Naive thymus-derived CD8-positive, alpha-beta T cell (primary cell): ENCODE measurements at regions not wholly inside any gene's neighbourhood (a gene's known extent, or its start where the extent isn't known, plus 50 kb on each side); places are given as distances from the start of the nearest gene placed in this dataset.
A peak's percentile ranks its signal among the peaks of the same experiment; 100 is the strongest.
"Not testable (repeated sequence)": the region's sequence is repeated elsewhere in the genome, so short reads cannot be mapped to it uniquely, and the experiment has no call there.

Source experiments
- ATAC-seq, 2 donors: fragments of 150-1000 bp; cut with Tn5 transposase in 1 of 2; sonication (Bioruptor Pico), chemical (Tn5 transposase) in 1 of 2; 1 replicate in 1 of 2; 2 replicates in 1 of 2; pipeline ENCODE4 v1.10.0; 2021; ENCODE audit warnings: mild to moderate bottlenecking in 2 of 2, moderate library complexity in 2 of 2
- POLR2A ChIA-PET: fragments of 350-600 bp; sonication (Branson Sonifier 250); formaldehyde crosslinking; loops from one replicate; lab custom pipeline; 2021; ENCODE audit warnings: antibody characterized with exemption; lab: Charles Lee
- DNase-seq, 10 donors: peaks; one replicate each; pipeline versions ENCODE4 v3.0.0 to v3.0.0-alpha.2; 2020 to 2022
- H3K27ac Mint-ChIP-seq, 10 donors: one replicate each; pipeline ENCODE4 v1.8.0; 2020 to 2022; ENCODE audit warnings: mild to moderate bottlenecking in 10 of 10, mixed read lengths in 10 of 10, moderate library complexity in 4 of 10, inconsistent platforms in 1 of 10
- H3K27me3 Mint-ChIP-seq, 5 donors: one replicate each; pipeline ENCODE4 v1.8.0; 2021 to 2022; ENCODE audit warnings: mixed read lengths in 5 of 5
- H3K36me3 Mint-ChIP-seq, 3 donors: one replicate each; pipeline ENCODE4 v1.8.0; 2020 to 2022; ENCODE audit warnings: mixed read lengths in 3 of 3, mild to moderate bottlenecking in 2 of 3, inconsistent platforms in 1 of 3
- H3K4me1 Mint-ChIP-seq, 4 donors: one replicate each; pipeline ENCODE4 v1.8.0; 2021 to 2022; ENCODE audit warnings: mixed read lengths in 4 of 4
- H3K4me3 Mint-ChIP-seq, 10 donors: one replicate each; pipeline ENCODE4 v1.8.0; 2020 to 2022; ENCODE audit warnings: mild to moderate bottlenecking in 10 of 10, mixed read lengths in 10 of 10, moderate library complexity in 6 of 10, inconsistent platforms in 1 of 10
- H3K9me3 Mint-ChIP-seq, 9 donors: one replicate each; pipeline ENCODE4 v1.8.0; 2020 to 2022; ENCODE audit warnings: mixed read lengths in 9 of 9, mild to moderate bottlenecking in 3 of 9, inconsistent platforms in 1 of 9, moderate library complexity in 1 of 9

- H3K27me3 Mint-ChIP-seq, H3K4me1 Mint-ChIP-seq, POLR2A ChIA-PET, H3K36me3 Mint-ChIP-seq, H3K4me3 Mint-ChIP-seq, H3K9me3 Mint-ChIP-seq, ATAC-seq, DNase-seq, H3K27ac Mint-ChIP-seq: not testable (repeated sequence)
Observed at GRCh38 chr21:25531538-25532250, 75.6 kb downstream of the MRPL39 start.

GRCh38 chr21:25528515-25528914 lies 78.8 kb downstream of the MRPL39 start:
- Mint-ChIP-seq H3K9me3 (peaks cover 0 to 4% (median 0%) of the 10 kb centered on the region in 9 donors), H3K4me3 (no peak overlapping the region), H3K4me1 (no peaks in the 10 kb centered on the region), H3K27me3 (peaks cover 0 to 6% (median 0%) of the 10 kb centered on the region in 5 donors), H3K36me3 (no peaks in the 10 kb centered on the region), H3K27ac (no peak overlapping the region)
- DNase-seq (no peak), ATAC-seq (no peak)
- POLR2A ChIA-PET: no interaction called here

DNA sequence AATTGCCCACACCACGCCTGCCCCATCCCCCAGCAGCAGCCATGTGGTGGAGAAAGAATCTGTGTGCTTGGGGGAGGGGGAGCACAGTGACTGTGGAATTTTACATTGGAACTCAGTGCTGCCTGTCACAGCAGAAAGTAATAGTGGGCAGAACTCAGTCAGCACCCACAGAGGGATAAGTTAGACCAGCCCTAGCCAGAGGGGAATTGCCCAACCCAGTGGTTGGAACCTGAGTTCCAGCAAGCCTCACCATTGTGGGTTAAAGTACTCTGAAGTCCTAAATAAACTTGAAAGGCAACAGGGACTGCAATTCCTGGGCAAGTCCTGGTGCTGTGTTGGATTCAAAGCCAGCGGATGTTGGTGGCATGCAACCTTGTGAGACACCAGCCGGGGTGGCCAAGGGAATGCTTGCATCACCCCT lies 88.8 kb downstream of the MRPL39 start:
- no peaks in the 10 kb centered on the region for H3K4me1 Mint-ChIP-seq

GRCh38 chr21:25515484-25516405 lies 91.5 kb downstream of the MRPL39 start:
- H3K9me3 Mint-ChIP-seq: no peaks in the 10 kb centered on the region
- peaks cover 0 to 5% (median 1%) of the 10 kb centered on the region in 4 donors for H3K4me1 Mint-ChIP-seq
- H3K36me3 Mint-ChIP-seq: no peaks in the 10 kb centered on the region
- no peak overlapping the region for H3K27ac Mint-ChIP-seq
- POLR2A ChIA-PET: no interaction called here
- peaks cover 0 to 7% (median 0%) of the 10 kb centered on the region in 5 donors for H3K27me3 Mint-ChIP-seq
- ATAC-seq (no peak), DNase-seq (no peak)
- no peak overlapping the region for H3K4me3 Mint-ChIP-seq

More for the DNA sequence above, 88.8 kb downstream of the MRPL39 start:
- no peak for ATAC-seq
- no peak overlapping the region for H3K27ac Mint-ChIP-seq
- H3K4me3 Mint-ChIP-seq: no peak overlapping the region
- no peaks in the 10 kb centered on the region for H3K36me3 Mint-ChIP-seq
- H3K27me3 Mint-ChIP-seq: peaks cover 0 to 7% (median 0%) of the 10 kb centered on the region in 5 donors
- DNase-seq: no peak
- no peaks in the 10 kb centered on the region for H3K9me3 Mint-ChIP-seq
- POLR2A ChIA-PET: no interaction called here

GRCh38 chr21:25513810-25514209 lies 93.5 kb downstream of the MRPL39 start:
- POLR2A ChIA-PET: no interaction called here
- H3K36me3 Mint-ChIP-seq: no peaks in the 10 kb centered on the region
- H3K27ac Mint-ChIP-seq: no peak overlapping the region
- peaks cover 0 to 8% (median 2%) of the 10 kb centered on the region in 4 donors for H3K4me1 Mint-ChIP-seq
- DNase-seq: no peak
- no peak for ATAC-seq
- H3K4me3 Mint-ChIP-seq: no peak overlapping the region
- no peaks in the 10 kb centered on the region for H3K27me3 Mint-ChIP-seq
- no peaks in the 10 kb centered on the region for H3K9me3 Mint-ChIP-seq

GRCh38 chr21:25512095-25513081 lies 94.9 kb downstream of the MRPL39 start:
- POLR2A ChIA-PET: no interaction called here
- DNase-seq (no peak), ATAC-seq (no peak)
- Mint-ChIP-seq H3K27ac (peak overlapping the region in 1 of 10 donors; percentile 10), H3K4me1 (peaks cover 0 to 8% (median 2%) of the 10 kb centered on the region in 4 donors), H3K4me3 (no peak overlapping the region), H3K27me3 (no peaks in the 10 kb centered on the region), H3K36me3 (no peaks in the 10 kb centered on the region), H3K9me3 (no peaks in the 10 kb centered on the region)

DNA sequence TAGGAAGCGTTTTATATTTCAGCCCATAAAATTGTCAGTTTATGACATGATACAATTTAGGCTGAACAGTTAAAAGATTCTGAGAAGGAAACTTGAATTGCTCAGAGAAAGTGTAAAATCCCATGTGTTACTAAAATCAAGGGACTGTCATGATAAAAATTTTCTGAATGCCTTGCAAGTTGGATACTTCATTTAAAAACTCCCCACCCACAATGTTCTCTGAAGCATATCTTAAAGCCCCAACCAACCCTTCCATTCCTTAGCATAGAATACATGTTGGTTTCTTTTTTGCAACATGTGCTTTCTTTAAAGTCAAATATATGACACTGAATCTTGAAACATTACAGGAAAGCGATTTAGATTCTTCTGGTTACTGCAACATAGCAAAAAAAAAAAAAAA lies 97.4 kb downstream of the MRPL39 start:
- H3K4me3 Mint-ChIP-seq: no peak overlapping the region
- POLR2A ChIA-PET: no interaction called here
- no peak overlapping the region for H3K27ac Mint-ChIP-seq
- no peak for ATAC-seq
- H3K4me1 Mint-ChIP-seq: peaks cover 0 to 8% (median 2%) of the 10 kb centered on the region in 4 donors
- no peaks in the 10 kb centered on the region for H3K9me3 Mint-ChIP-seq
- DNase-seq: no peak
- no peaks in the 10 kb centered on the region for H3K36me3 Mint-ChIP-seq
- H3K27me3 Mint-ChIP-seq: no peaks in the 10 kb centered on the region

GRCh38 chr21:25508364-25508763 lies 98.9 kb downstream of the MRPL39 start:
- no peaks in the 10 kb centered on the region for H3K36me3 Mint-ChIP-seq
- H3K9me3 Mint-ChIP-seq: peaks cover 0 to 5% (median 0%) of the 10 kb centered on the region in 9 donors
- ATAC-seq (no peak), DNase-seq (no peak)
- H3K4me3 Mint-ChIP-seq: no peak overlapping the region
- no peak overlapping the region for H3K27ac Mint-ChIP-seq
- H3K4me1 Mint-ChIP-seq: peaks cover 0 to 8% (median 2%) of the 10 kb centered on the region in 4 donors
- H3K27me3 Mint-ChIP-seq: no peaks in the 10 kb centered on the region
- POLR2A ChIA-PET: no interaction called here

DNA sequence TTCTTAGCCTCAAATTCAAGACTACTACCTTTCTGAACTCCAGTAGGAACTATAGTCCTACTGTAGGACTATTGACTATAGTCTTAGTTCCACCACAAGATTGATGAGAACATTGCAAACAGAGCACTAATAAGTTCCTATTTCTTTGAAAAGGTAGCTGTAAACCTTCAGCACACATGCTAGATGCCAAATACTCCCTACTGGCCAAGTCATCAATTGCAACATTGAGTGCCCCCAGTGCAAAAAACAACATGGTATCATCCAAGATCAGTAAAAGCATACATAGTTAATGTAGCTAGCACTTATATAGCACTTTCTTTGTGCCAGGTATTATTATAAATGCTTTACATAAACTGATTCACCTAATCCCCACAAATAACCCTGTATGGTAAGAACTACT lies 99.8 kb downstream of the MRPL39 start:
- no peak for DNase-seq
- POLR2A ChIA-PET: no interaction called here

DNA sequence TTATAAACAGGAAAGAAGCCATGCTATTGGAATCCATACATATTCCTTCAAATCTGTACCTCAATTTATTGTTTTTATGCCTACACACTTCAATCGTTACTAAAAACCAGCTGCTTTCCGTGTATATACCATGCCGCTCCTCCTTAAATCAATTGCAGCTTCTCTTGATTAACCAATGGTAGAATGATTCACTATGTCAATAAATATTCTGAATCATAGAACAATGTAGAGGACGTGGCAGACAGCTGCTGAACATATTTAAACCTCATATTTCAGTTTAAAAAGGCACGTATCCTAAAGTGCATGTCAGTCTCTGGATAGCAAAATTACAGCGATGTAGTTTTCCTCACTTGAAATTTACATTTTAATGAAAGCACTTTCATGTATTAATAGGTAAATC lies 100.4 kb downstream of the MRPL39 start:
- peaks cover 0 to 8% (median 0%) of the 10 kb centered on the region in 9 donors for H3K9me3 Mint-ChIP-seq

More for the DNA sequence above, 99.8 kb downstream of the MRPL39 start:
- H3K4me3 Mint-ChIP-seq: no peak overlapping the region
- peaks cover 0 to 5% (median 0%) of the 10 kb centered on the region in 9 donors for H3K9me3 Mint-ChIP-seq
- no peaks in the 10 kb centered on the region for H3K36me3 Mint-ChIP-seq
- ATAC-seq: no peak
- H3K27ac Mint-ChIP-seq: no peak overlapping the region
- H3K4me1 Mint-ChIP-seq: peaks cover 0 to 9% (median 2%) of the 10 kb centered on the region in 4 donors
- no peaks in the 10 kb centered on the region for H3K27me3 Mint-ChIP-seq

DNA sequence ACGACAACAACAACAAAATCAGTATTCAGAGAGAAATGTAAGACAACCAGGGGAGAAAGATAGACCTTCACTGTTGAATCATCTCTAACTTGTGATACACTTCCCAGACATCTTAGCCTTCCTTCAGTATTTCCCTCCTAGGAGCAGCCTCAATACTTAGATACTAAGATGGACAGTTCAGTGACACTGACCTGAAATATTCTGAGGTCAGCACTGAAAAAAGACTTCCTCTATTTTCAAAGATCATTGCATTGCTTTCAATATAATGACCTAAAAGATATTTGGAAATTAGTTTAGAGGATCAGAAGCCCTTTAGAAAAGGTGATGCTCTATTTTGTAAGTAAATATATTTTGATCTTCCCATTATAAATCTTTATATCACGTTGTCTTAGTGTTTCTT lies 101.0 kb downstream of the MRPL39 start:
- Mint-ChIP-seq H3K27me3 (no peaks in the 10 kb centered on the region), H3K4me3 (no peak overlapping the region), H3K4me1 (peaks cover 0 to 17% (median 2%) of the 10 kb centered on the region in 4 donors), H3K9me3 (peaks cover 0 to 11% (median 0%) of the 10 kb centered on the region in 9 donors), H3K27ac (no peak overlapping the region), H3K36me3 (no peaks in the 10 kb centered on the region)
- no peak for DNase-seq
- POLR2A ChIA-PET: no interaction called here
- ATAC-seq: no peak

More for the DNA sequence above, 100.4 kb downstream of the MRPL39 start:
- ATAC-seq (no peak), DNase-seq (no peak)
- Mint-ChIP-seq H3K27ac (no peak overlapping the region), H3K4me1 (peaks cover 0 to 12% (median 2%) of the 10 kb centered on the region in 4 donors), H3K4me3 (no peak overlapping the region), H3K27me3 (no peaks in the 10 kb centered on the region), H3K36me3 (no peaks in the 10 kb centered on the region)
- POLR2A ChIA-PET: no interaction called here

GRCh38 chr21:25503981-25504380 lies 103.3 kb downstream of the MRPL39 start:
- DNase-seq (no peak), ATAC-seq (no peak)
- Mint-ChIP-seq H3K4me3 (no peak overlapping the region), H3K4me1 (peaks cover 0 to 13% (median 1%) of the 10 kb centered on the region in 4 donors), H3K27me3 (no peaks in the 10 kb centered on the region), H3K27ac (peak overlapping the region in 2 of 10 donors; percentile 8 to 51), H3K36me3 (no peaks in the 10 kb centered on the region), H3K9me3 (peaks cover 0 to 16% (median 0%) of the 10 kb centered on the region in 9 donors)
- POLR2A ChIA-PET: no interaction called here
